HEK293 (cell line): ENCODE measurements at regions not wholly inside any gene's neighbourhood (a gene's known extent, or its start where the extent isn't known, plus 50 kb on each side); places are given as distances from the start of the nearest gene placed in this dataset.

Experiments
- CTCF ChIA-PET: fragments of 350-600 bp; formaldehyde crosslinking; extraction: SDS; loops from one replicate; lab custom pipeline; 2021; ENCODE audit warnings: antibody characterized with exemption; lab: Yijun Ruan, JAX
- POLR2A ChIA-PET: fragments of 300-600 bp; formaldehyde crosslinking; extraction: SDS; loops from one replicate; lab custom pipeline; 2020; ENCODE audit warnings: antibody characterized with exemption, inconsistent platforms; lab: Yijun Ruan, JAX
- H3K27ac ChIP-seq: fragments of 200-500 bp; sonication (Bioruptor generic); 2 replicates; pipeline ENCODE4 v1.5.1; 2014; ENCODE audit warnings: low read depth, low read length, control low read depth, inconsistent platforms; ENCODE audit errors: extremely low read depth
- H3K36me3 ChIP-seq, 2 experiments: fragments of 200-500 bp in 1 of 2; sonication (Bioruptor generic) in 1 of 2; 1 replicate in 1 of 2; 2 replicates in 1 of 2; pipeline ENCODE4 v1.5.1; 2014 to 2017; ENCODE audit warnings: inconsistent platforms in 2 of 2, low read length in 2 of 2; ENCODE audit not compliant: control insufficient read depth in 2 of 2, insufficient read depth in 1 of 2
- H3K4me1 ChIP-seq: fragments of 200-500 bp; sonication (Bioruptor generic); 2 replicates; pipeline ENCODE4 v1.5.1; 2014; ENCODE audit warnings: mild to moderate bottlenecking, low read length, inconsistent platforms; ENCODE audit not compliant: control insufficient read depth, insufficient read depth
- H3K4me3 ChIP-seq: 2 replicates; pipeline ENCODE4 v1.5.1; 2011; ENCODE audit warnings: low read depth, mild to moderate bottlenecking, control low read depth, low read length, moderate library complexity
- H3K9me3 ChIP-seq: fragments of 200-500 bp; sonication (Bioruptor generic); 2 replicates; pipeline ENCODE4 v1.5.1; 2014; ENCODE audit warnings: low read depth, low read length, inconsistent platforms; ENCODE audit not compliant: control insufficient read depth, insufficient read depth
- GLI2 ChIP-seq: fragments of 450-650 bp; formaldehyde crosslinking; IDR thresholded peaks from 2 replicates; pipeline ENCODE4; 2017; ENCODE audit warnings: missing biosample characterization, missing genetic modification characterization, low read depth, borderline replicate concordance
- OSR2 ChIP-seq: fragments of 450-650 bp; formaldehyde crosslinking; IDR thresholded peaks from 2 replicates; pipeline ENCODE4 v1.5.1; 2016; ENCODE audit warnings: missing biosample characterization, missing genetic modification characterization
- PBX3 ChIP-seq: sonication (generic); formaldehyde crosslinking; IDR thresholded peaks from 2 replicates; pipeline ENCODE4 v1.8.1; 2022; ENCODE audit warnings: mild to moderate bottlenecking, moderate library complexity, missing genetic modification reagents
- REST ChIP-seq: fragments of 450-650 bp; formaldehyde crosslinking; IDR thresholded peaks from 2 replicates; pipeline ENCODE4 v1.5.1; 2016; ENCODE audit warnings: missing biosample characterization, missing genetic modification characterization
- SALL2 ChIP-seq: fragments of 450-650 bp; formaldehyde crosslinking; IDR thresholded peaks from 2 replicates; pipeline ENCODE4 v1.5.0; 2017; ENCODE audit warnings: missing biosample characterization, mild to moderate bottlenecking, missing genetic modification characterization, borderline replicate concordance
- ZBTB1 ChIP-seq: fragments of 450-650 bp; formaldehyde crosslinking; IDR thresholded peaks from 2 replicates; pipeline ENCODE4 v1.5.1; 2016; ENCODE audit warnings: missing biosample characterization, missing genetic modification characterization
- ZBTB11 ChIP-seq: fragments of 450-650 bp; formaldehyde crosslinking; conservative IDR thresholded peaks from 2 replicates; pipeline ENCODE4 v1.5.1; 2016; ENCODE audit warnings: low read depth, missing biosample characterization, missing genetic modification characterization
- ZFHX2 ChIP-seq: fragments of 450-650 bp; formaldehyde crosslinking; conservative IDR thresholded peaks from 2 replicates; pipeline ENCODE4 v1.5.1; 2016; ENCODE audit warnings: missing biosample characterization, missing genetic modification characterization
- ZNF132 ChIP-seq: fragments of 450-650 bp; formaldehyde crosslinking; IDR thresholded peaks from 2 replicates; pipeline ENCODE4 v1.5.1; 2017; ENCODE audit warnings: missing biosample characterization, missing genetic modification characterization, borderline replicate concordance
- ZNF280D ChIP-seq: fragments of 450-650 bp; formaldehyde crosslinking; IDR thresholded peaks from 2 replicates; pipeline ENCODE4 v1.5.1; 2016; ENCODE audit warnings: missing biosample characterization, missing genetic modification characterization
- ZNF350 ChIP-seq: fragments of 450-650 bp; formaldehyde crosslinking; IDR thresholded peaks from 2 replicates; pipeline ENCODE4 v1.5.0; 2017; ENCODE audit warnings: missing biosample characterization, mild to moderate bottlenecking, missing genetic modification characterization
- ZNF433 ChIP-seq: fragments of 450-650 bp; formaldehyde crosslinking; IDR thresholded peaks from 2 replicates; pipeline ENCODE4 v1.5.1; 2016; ENCODE audit warnings: missing biosample characterization, missing genetic modification characterization, low read depth
- ZNF501 ChIP-seq: fragments of 450-650 bp; formaldehyde crosslinking; IDR thresholded peaks from 2 replicates; pipeline ENCODE4 v1.5.1; 2016; ENCODE audit warnings: missing biosample characterization, missing genetic modification characterization
- TF ChIP-seq, protein P1 (sequence below): fragments of 450-650 bp; IDR thresholded peaks from 2 replicates; pipeline ENCODE4 v1.5.1; 2018; ENCODE audit warnings: missing biosample characterization, missing genetic modification characterization
- TF ChIP-seq, protein P2 (sequence below): fragments of 450-650 bp; formaldehyde crosslinking; IDR thresholded peaks from 2 replicates; pipeline ENCODE4 v1.5.1; 2016; ENCODE audit warnings: missing biosample characterization, missing genetic modification characterization, borderline replicate concordance

DNA sequence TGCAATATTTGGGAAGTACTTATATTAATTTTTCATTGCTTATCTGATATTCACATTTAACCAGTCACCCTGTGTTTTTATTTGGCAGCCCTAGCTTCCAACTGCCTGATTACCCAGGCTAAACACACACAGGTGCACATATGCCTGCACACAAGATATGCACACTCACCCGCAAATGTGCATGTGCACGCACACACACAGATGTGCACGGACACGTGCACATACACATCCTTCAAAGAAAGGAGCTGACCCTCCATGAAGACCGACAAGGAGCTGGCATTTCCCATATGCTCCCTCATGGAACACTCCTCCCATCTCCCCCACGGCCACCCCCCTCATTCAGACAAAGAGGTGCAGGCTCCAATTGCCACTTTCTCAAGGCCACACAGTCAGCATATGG lies 242.2 kb downstream of the ENGASE start:
- H3K27ac ChIP-seq: no peak overlapping the region
- POLR2A ChIA-PET: no interaction called here
- no peak for TF ChIP-seq ZNF501 (tag by site-specific recombination)
- TF ChIP-seq, protein P1, sequence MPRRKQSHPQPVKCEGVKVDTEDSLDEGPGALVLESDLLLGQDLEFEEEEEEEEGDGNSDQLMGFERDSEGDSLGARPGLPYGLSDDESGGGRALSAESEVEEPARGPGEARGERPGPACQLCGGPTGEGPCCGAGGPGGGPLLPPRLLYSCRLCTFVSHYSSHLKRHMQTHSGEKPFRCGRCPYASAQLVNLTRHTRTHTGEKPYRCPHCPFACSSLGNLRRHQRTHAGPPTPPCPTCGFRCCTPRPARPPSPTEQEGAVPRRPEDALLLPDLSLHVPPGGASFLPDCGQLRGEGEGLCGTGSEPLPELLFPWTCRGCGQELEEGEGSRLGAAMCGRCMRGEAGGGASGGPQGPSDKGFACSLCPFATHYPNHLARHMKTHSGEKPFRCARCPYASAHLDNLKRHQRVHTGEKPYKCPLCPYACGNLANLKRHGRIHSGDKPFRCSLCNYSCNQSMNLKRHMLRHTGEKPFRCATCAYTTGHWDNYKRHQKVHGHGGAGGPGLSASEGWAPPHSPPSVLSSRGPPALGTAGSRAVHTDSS: no peak
- no peak for TF ChIP-seq PBX3
- no peak for TF ChIP-seq ZNF433 (tag by site-specific recombination)
- no peak for TF ChIP-seq ZNF280D
- TF ChIP-seq ZNF350 (tag by site-specific recombination): no peak
- TF ChIP-seq ZFHX2: no peak
- TF ChIP-seq, protein P2, sequence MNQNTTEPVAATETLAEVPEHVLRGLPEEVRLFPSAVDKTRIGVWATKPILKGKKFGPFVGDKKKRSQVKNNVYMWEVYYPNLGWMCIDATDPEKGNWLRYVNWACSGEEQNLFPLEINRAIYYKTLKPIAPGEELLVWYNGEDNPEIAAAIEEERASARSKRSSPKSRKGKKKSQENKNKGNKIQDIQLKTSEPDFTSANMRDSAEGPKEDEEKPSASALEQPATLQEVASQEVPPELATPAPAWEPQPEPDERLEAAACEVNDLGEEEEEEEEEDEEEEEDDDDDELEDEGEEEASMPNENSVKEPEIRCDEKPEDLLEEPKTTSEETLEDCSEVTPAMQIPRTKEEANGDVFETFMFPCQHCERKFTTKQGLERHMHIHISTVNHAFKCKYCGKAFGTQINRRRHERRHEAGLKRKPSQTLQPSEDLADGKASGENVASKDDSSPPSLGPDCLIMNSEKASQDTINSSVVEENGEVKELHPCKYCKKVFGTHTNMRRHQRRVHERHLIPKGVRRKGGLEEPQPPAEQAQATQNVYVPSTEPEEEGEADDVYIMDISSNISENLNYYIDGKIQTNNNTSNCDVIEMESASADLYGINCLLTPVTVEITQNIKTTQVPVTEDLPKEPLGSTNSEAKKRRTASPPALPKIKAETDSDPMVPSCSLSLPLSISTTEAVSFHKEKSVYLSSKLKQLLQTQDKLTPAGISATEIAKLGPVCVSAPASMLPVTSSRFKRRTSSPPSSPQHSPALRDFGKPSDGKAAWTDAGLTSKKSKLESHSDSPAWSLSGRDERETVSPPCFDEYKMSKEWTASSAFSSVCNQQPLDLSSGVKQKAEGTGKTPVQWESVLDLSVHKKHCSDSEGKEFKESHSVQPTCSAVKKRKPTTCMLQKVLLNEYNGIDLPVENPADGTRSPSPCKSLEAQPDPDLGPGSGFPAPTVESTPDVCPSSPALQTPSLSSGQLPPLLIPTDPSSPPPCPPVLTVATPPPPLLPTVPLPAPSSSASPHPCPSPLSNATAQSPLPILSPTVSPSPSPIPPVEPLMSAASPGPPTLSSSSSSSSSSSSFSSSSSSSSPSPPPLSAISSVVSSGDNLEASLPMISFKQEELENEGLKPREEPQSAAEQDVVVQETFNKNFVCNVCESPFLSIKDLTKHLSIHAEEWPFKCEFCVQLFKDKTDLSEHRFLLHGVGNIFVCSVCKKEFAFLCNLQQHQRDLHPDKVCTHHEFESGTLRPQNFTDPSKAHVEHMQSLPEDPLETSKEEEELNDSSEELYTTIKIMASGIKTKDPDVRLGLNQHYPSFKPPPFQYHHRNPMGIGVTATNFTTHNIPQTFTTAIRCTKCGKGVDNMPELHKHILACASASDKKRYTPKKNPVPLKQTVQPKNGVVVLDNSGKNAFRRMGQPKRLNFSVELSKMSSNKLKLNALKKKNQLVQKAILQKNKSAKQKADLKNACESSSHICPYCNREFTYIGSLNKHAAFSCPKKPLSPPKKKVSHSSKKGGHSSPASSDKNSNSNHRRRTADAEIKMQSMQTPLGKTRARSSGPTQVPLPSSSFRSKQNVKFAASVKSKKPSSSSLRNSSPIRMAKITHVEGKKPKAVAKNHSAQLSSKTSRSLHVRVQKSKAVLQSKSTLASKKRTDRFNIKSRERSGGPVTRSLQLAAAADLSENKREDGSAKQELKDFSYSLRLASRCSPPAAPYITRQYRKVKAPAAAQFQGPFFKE: no peak
- TF ChIP-seq ZBTB1 (tag by site-specific recombination): no peak
- no peak for TF ChIP-seq GLI2
- no peak for TF ChIP-seq OSR2 (tag by site-specific recombination)
- no peak for TF ChIP-seq ZNF132 (tag by site-specific recombination)
- TF ChIP-seq, all 188 proteins: peak for 0
- no peak overlapping the region for H3K4me3 ChIP-seq
- no peaks in the 10 kb centered on the region for H3K4me1 ChIP-seq
- H3K36me3 ChIP-seq: no peaks in the 10 kb centered on the region
- no peaks in the 10 kb centered on the region for H3K9me3 ChIP-seq
- CTCF ChIA-PET: no interaction called here

GRCh38 chr17:79315358-79316105 lies 240.9 kb downstream of the ENGASE start:
- H3K4me1 ChIP-seq: no peaks in the 10 kb centered on the region
- no peaks in the 10 kb centered on the region for H3K9me3 ChIP-seq
- ChIA-PET CTCF (interaction anchor here (0.9 kb wide), 1 partner anchor 250 kb away, joined by 3 read pairs; no protein-coding TSS in a partner anchor), POLR2A (no interaction called here)
- H3K36me3 ChIP-seq: no peaks in the 10 kb centered on the region
- H3K4me3 ChIP-seq: no peak overlapping the region
- no peak overlapping the region for H3K27ac ChIP-seq
- TF ChIP-seq SALL2 (tag by site-specific recombination) (no peak), ZBTB11 (tag by site-specific recombination) (no peak), REST (tag by site-specific recombination) (no peak)
